Panc1 (cell line): ENCODE measurements at regions not wholly inside any gene's neighbourhood (a gene's known extent, or its start where the extent isn't known, plus 50 kb on each side); places are given as distances from the start of the nearest gene placed in this dataset.

Source experiments
- ATAC-seq: fragments of 200-7000 bp; cut with Tn5 transposase; 2 replicates; pipeline ENCODE4 v1.9.1; 2020; ENCODE audit warnings: mild to moderate bottlenecking, moderate library complexity
- BruUV-seq: library from RNA; stranded (reverse); fragments of 400-500 nt; replicated peaks from 2 replicates; lab custom pipeline; 2021; lab: Mats Ljungman, UMichigan
- CTCF ChIA-PET: fragments of 300-600 bp; sonication (Branson Sonifier 250); formaldehyde crosslinking; loops from one replicate; lab custom pipeline; 2022; ENCODE audit warnings: antibody characterized with exemption; lab: Charles Lee
- POLR2A ChIA-PET: fragments of 300-600 bp; sonication (Branson Sonifier 250); formaldehyde crosslinking; loops from one replicate; lab custom pipeline; 2022; ENCODE audit warnings: antibody characterized with exemption; lab: Charles Lee
- DNase-seq: peaks from one replicate; pipeline ENCODE4 v3.0.0-alpha.2; 2010; ENCODE audit warnings: low read depth, low spot score
- H3K27ac ChIP-seq: 2 replicates; pipeline ENCODE4 v1.5.1; 2011; ENCODE audit warnings: mild to moderate bottlenecking, low read length, inconsistent platforms
- H3K27me3 ChIP-seq: fragments of 200-500 bp; sonication (Bioruptor generic); 2 replicates; pipeline ENCODE4 v1.6.0; 2014; ENCODE audit warnings: low read length, inconsistent platforms; ENCODE audit not compliant: control insufficient read depth, insufficient read depth
- H3K36me3 ChIP-seq: fragments of 200-500 bp; sonication (Bioruptor generic); 2 replicates; pipeline ENCODE4 v1.5.1; 2014; ENCODE audit warnings: inconsistent platforms, mild to moderate bottlenecking, low read length, moderate library complexity; ENCODE audit not compliant: control insufficient read depth, insufficient read depth
- H3K4me1 ChIP-seq: 2 replicates; pipeline ENCODE4 v1.5.1; 2011; ENCODE audit warnings: inconsistent platforms, mild to moderate bottlenecking, low read length, moderate library complexity; ENCODE audit not compliant: control insufficient read depth, insufficient read depth
- H3K4me3 ChIP-seq, 2 experiments: 2 replicates each; pipeline ENCODE4 v1.5.1; 2011 to 2012; ENCODE audit warnings: low read depth in 2 of 2, low read length in 2 of 2, mild to moderate bottlenecking in 2 of 2, inconsistent platforms in 1 of 2, moderate library complexity in 1 of 2
- H3K9me3 ChIP-seq: fragments of 200-500 bp; sonication (Bioruptor generic); 2 replicates; pipeline ENCODE4 v1.5.1; 2014; ENCODE audit warnings: low read depth, mild to moderate bottlenecking, inconsistent platforms, low read length, moderate library complexity; ENCODE audit not compliant: control insufficient read depth, insufficient read depth
- CTCF ChIP-seq: fragments of 450-650 bp; IDR thresholded peaks from 2 replicates; pipeline ENCODE4 v1.5.1; 2017; ENCODE audit warnings: mild to moderate bottlenecking
- POLR2AphosphoS5 ChIP-seq: IDR thresholded peaks from 2 replicates; pipeline ENCODE4 v1.6.1; 2012; ENCODE audit warnings: mild to moderate bottlenecking, low read depth, low read length, moderate library complexity
- REST ChIP-seq, 2 experiments: IDR thresholded peaks; 2 replicates each; pipeline ENCODE4 v1.6.1; 2011 to 2012; ENCODE audit warnings: low read depth in 2 of 2, control low read depth in 1 of 2, low read length in 1 of 2, mild to moderate bottlenecking in 1 of 2, moderate library complexity in 1 of 2; ENCODE audit not compliant: insufficient read depth in 1 of 2
- SIN3A ChIP-seq: IDR thresholded peaks from 2 replicates; pipeline ENCODE4 v1.6.1; 2012; ENCODE audit warnings: low read depth, mild to moderate bottlenecking, low read length, moderate library complexity, borderline replicate concordance; ENCODE audit not compliant: insufficient read depth
- TCF7L2 ChIP-seq: IDR thresholded peaks from 2 replicates; pipeline ENCODE4 v1.6.1; 2011; ENCODE audit warnings: mild to moderate bottlenecking, low read depth, low read length, inconsistent platforms
- in situ Hi-C: cut with HindIII; loops from 2 replicates; pipeline ENCODE4 v1.10.0; 2016; ENCODE audit warnings: low sequenced_read_pairs, low pct_unique_long_range_greater_than_20kb
- intact Hi-C: fragments of 100-400 bp; cut with micrococcal nuclease; formaldehyde crosslinking; loops from one replicate; pipeline ENCODE4 v1.10.0; 2022; ENCODE audit not compliant: unreplicated experiment

- no peak overlapping the region for H3K27ac ChIP-seq
- no peaks in the 10 kb centered on the region for H3K4me1 ChIP-seq
- ChIA-PET CTCF (no interaction called here), POLR2A (no interaction called here)
- in situ Hi-C loops: no loop called here
- H3K9me3 ChIP-seq: no peaks in the 10 kb centered on the region
- intact Hi-C loops: no loop called here
- no TSS peak for BruUV-seq
- no peak for ATAC-seq
- no peak for TF ChIP-seq REST (IDR thresholded peaks at IDR 0.05; ENCODE audit: insufficient read depth in 1 of 2, low read depth in 2 of 2, low read length in 1 of 2)
- no peak for TF ChIP-seq CTCF
- no peak for DNase-seq
- H3K36me3 ChIP-seq: no peaks in the 10 kb centered on the region
- H3K27me3 ChIP-seq: no peaks in the 10 kb centered on the region
- no peak overlapping the region for H3K4me3 ChIP-seq
These were observed 395.0 kb upstream of the DUSP10 start for GRCh38 chr1:222136869-222137268.

GRCh38 chr1:222129041-222129440 is 387.2 kb upstream of the DUSP10 start:
- BruUV-seq: no TSS peak

More at GRCh38 chr1:222129041-222129440, 387.2 kb upstream of the DUSP10 start:
- POLR2A ChIA-PET: no interaction called here
- no peaks in the 10 kb centered on the region for H3K4me1 ChIP-seq
- DNase-seq (no peak), ATAC-seq (no peak)
- no peaks in the 10 kb centered on the region for H3K36me3 ChIP-seq
- in situ Hi-C loops: no loop called here
- H3K4me3 ChIP-seq: no peak overlapping the region
- no peak overlapping the region for H3K27ac ChIP-seq
- intact Hi-C loops: no loop called here
- no peaks in the 10 kb centered on the region for H3K27me3 ChIP-seq
- H3K9me3 ChIP-seq: no peaks in the 10 kb centered on the region
- TF ChIP-seq CTCF (no peak), POLR2AphosphoS5 (no peak), SIN3A (no peak), TCF7L2 (no peak), REST (IDR thresholded peaks at IDR 0.05; ENCODE audit: insufficient read depth in 1 of 2, low read depth in 2 of 2, low read length in 1 of 2) (no peak)
- CTCF ChIA-PET: no interaction called here
